LNCaP clone FGC (cell line): ENCODE measurements at regions not wholly inside any gene's neighbourhood (a gene's known extent, or its start where the extent isn't known, plus 50 kb on each side); places are given as distances from the start of the nearest gene placed in this dataset.

Source experiments
- DNase-seq: peaks from one replicate; pipeline ENCODE4 v3.0.0-alpha.2; 2011; ENCODE audit warnings: low read depth
- H3K4me3 ChIP-seq: 2 replicates; pipeline ENCODE4 v1.5.1; 2011; ENCODE audit warnings: mild to moderate bottlenecking, low read depth, low read length, control low read depth
- TF ChIP-seq, protein P1 (sequence below): IDR thresholded peaks from 2 replicates; pipeline ENCODE4 v1.5.1; 2012; ENCODE audit warnings: mild to moderate bottlenecking; ENCODE audit not compliant: control insufficient read depth, insufficient read depth; ENCODE audit errors: extremely low read depth

DNA sequence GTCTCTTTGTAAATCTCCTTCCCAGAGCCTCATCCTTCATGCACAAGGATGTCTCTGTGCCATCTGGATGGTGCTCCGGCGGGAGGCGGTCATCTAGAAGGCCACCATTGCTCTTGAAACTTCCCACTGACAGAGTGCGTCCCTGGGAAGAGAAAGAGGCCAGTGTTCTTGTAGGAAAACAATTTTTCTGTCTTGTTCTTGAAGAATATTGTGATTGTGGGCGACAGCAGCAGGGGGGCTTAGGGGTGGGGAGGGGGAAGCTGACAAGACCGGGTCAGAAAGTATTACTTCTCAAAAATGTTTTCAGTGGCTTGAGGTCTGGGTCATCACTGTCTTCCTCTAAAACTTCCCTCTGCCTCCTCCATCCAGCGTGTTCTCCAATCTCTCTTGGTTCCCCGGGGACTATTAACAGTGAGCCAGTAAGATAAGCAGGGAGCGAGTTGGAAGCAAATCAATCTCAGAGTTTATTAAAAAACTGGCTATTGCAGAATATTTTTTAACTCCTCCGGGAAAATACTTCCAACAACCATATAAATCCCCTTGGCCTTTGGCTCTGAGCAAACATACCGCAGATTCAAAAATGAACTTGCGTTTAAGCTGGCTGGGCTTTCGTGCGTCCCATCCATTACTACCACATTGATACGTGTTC is 597.8 kb upstream of the MGMT start:
- H3K4me3 ChIP-seq: no peak overlapping the region
- TF ChIP-seq, protein P1, sequence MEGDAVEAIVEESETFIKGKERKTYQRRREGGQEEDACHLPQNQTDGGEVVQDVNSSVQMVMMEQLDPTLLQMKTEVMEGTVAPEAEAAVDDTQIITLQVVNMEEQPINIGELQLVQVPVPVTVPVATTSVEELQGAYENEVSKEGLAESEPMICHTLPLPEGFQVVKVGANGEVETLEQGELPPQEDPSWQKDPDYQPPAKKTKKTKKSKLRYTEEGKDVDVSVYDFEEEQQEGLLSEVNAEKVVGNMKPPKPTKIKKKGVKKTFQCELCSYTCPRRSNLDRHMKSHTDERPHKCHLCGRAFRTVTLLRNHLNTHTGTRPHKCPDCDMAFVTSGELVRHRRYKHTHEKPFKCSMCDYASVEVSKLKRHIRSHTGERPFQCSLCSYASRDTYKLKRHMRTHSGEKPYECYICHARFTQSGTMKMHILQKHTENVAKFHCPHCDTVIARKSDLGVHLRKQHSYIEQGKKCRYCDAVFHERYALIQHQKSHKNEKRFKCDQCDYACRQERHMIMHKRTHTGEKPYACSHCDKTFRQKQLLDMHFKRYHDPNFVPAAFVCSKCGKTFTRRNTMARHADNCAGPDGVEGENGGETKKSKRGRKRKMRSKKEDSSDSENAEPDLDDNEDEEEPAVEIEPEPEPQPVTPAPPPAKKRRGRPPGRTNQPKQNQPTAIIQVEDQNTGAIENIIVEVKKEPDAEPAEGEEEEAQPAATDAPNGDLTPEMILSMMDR: no peak
- no peak for DNase-seq

DNA sequence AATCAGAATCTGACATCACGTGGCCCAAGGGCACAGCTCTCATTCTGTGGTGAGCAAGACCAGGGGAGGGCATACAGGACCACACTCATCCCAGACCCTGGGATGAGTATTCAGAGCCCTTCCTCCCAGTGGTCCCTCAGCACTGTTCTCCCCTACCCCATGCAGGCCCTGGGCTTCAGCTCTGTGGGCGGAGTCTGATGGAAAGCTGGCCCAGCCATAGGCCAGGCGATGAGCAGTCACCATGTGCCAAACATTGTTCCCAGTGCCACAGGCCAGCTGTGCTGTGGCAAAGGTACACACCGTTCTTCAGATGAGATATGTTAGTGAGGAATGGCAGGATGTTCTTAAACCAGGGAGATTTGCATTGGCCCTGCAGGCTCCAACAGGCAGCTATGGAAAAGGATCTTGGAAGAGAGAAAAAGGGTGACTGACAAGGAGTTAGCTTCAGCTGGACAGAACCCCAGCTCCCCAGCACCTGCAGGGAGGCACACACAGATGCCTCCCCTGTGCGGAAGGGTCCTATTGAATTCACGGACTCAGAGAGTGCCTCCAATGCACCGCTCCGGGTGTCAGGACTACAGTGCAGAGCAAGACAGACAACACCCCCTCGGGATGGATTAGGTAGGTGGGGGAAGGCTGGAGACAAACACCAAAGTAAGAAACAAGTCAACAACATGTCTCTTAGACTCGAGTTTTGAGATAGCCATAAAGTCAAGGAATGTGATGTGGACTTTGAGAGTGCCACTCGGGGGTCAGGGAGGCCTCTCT is 596.0 kb upstream of the MGMT start:
- no peak for DNase-seq
- no peak overlapping the region for H3K4me3 ChIP-seq
- TF ChIP-seq, protein P1: no peak

DNA sequence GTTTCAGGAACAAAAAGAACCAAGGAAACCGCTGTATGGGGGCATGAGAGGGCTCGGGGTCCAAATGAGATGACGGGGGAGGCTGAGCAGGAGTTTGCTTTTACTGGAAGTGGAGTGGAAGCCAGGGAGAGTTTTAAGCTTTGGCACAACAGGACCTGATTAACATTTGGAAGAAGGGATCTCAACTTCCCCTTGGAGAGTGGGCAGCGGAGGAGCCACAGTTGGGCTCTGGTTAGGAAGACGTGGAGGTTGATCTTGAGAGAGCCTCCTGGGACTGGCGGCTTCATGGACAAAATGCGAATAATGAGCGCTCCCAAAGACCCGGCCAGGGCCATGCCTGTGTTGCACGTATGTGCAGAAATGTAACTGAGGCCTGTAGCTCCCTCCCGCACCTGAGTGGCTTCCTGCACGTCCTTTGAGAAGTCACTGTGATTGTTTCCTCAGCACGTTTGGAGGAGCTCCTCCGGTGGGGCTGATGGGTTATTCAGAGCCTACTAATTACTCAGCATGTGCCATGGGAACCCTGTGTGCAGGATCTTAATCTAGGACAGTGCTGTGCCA is 595.3 kb upstream of the MGMT start:
- DNase-seq: no peak
- no peak overlapping the region for H3K4me3 ChIP-seq
- TF ChIP-seq, protein P1: no peak

DNA sequence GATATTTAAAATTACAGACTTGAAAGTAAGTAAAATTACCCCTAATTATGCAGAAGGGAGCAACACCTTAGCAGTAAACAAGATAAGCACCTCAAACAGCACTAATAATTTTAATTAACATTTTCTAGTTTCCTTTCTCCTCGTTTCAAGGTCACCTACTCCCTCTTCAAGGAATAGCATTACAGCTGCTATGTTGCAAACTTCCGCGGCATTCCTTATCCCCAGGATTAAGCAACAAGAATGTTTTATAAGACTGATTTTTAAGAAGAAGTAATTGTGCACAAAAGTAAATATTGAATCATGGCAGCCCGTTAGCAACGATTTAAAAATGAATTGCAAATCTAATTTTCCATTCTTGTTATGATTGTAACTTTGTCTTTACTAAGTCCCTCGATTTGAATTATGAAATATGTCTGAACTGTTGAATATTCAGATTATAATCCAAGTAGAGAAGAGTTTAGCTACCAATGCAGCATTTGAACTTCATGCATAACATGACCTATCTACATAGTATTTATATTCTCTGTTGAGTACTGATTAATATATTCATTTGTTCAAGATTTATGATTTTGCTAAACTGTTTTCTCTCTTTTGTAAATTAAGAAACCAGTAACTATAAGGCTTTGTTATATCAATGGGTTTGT is 593.5 kb upstream of the MGMT start:
- H3K4me3 ChIP-seq: no peak overlapping the region
- TF ChIP-seq, protein P1: no peak
- no peak for DNase-seq

DNA sequence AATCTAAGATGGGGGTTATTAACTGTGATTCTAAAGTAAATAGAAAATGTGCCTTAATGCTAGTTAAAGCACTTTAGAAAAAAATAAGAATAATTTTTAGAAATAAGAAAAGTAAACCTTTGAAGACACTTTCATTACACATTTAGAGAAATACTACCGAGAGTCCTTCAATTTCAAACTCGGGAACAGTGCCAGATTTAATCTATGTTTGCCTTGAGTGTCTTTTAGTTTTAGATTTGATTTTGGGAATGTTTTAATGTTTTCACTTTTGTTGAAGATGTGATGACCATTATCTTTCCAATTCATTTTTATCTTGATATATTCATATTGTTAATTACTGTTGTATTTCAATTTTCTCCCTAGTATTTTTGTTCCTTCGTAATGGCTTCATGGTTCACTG is 592.7 kb upstream of the MGMT start:
- no peak overlapping the region for H3K4me3 ChIP-seq
- DNase-seq: no peak
- TF ChIP-seq, protein P1: no peak

DNA sequence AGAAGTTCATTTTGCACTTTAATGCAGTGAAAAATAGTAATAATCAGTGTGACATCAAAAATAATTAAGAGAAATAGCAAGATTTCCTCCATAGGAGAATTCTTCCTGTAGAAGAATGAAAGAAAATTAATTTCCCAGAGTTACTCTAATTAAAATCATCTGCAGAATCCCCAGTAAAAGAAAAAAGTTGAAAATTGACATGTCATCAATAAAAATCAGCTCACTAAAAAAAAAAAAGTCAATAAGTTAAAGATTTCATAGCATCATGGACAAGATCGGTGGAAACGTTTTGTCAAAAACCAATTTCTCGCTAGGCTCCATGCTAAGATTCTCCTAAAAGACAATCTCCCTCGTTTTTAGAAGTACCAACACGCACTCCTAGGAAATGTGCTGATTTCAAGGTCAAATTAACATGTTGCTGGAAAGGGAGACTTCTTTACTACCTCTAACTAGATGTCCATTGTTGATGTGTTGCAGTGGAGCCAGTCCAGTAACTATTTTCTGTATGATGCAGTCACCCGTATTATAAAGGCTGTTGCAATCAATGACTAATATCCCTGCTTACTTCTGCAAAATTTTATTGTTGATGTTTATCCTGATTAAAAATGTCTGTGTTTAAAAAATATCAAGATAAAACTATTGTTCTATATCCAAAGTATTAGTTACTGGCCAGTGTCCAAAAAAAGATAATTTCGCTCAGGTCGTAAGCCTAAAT is 591.9 kb upstream of the MGMT start:
- TF ChIP-seq, protein P1: no peak
- no peak overlapping the region for H3K4me3 ChIP-seq
- DNase-seq: no peak
